IPS-NIHi11 (cell line): ENCODE measurements at regions not wholly inside any gene's neighbourhood (a gene's known extent, or its start where the extent isn't known, plus 50 kb on each side); places are given as distances from the start of the nearest gene placed in this dataset.

Source experiments
- DNase-seq: peaks from one replicate; pipeline ENCODE4 v3.0.0; 2012; ENCODE audit warnings: mixed read lengths, low spot score

- no peak for DNase-seq
Observed at GRCh38 chr5:2334719-2335118, 416.8 kb downstream of the IRX2 start.

GRCh38 chr5:2333291-2333690, 418.2 kb downstream of the IRX2 start:
- DNase-seq = no peak

GRCh38 chr5:2332521-2332920, 419.0 kb downstream of the IRX2 start:
- no peak for DNase-seq

- no peak for DNase-seq
Observed at GRCh38 chr5:2330325-2331130, 420.9 kb downstream of the IRX2 start.

GRCh38 chr5:2329741-2330140, 421.7 kb downstream of the IRX2 start:
- no peak for DNase-seq

- no peak for DNase-seq
Observed at GRCh38 chr5:2326601-2327000, 424.9 kb downstream of the IRX2 start.

- no peak for DNase-seq
Observed at GRCh38 chr5:2324788-2325187, 426.7 kb downstream of the IRX2 start.

- no peak for DNase-seq
Observed at GRCh38 chr5:2320611-2321010, 430.9 kb downstream of the IRX2 start.

GRCh38 chr5:2317540-2317939, 433.9 kb downstream of the IRX2 start:
- no peak for DNase-seq

- no peak for DNase-seq
Observed at GRCh38 chr5:2311851-2312250, 429.1 kb upstream of the IRX4 start.

GRCh38 chr5:2310946-2311345, 428.2 kb upstream of the IRX4 start:
- DNase-seq = no peak

- DNase-seq = no peak
Observed at GRCh38 chr5:2307631-2308030, 424.9 kb upstream of the IRX4 start.

GRCh38 chr5:2306711-2307110, 424.0 kb upstream of the IRX4 start:
- DNase-seq = no peak

- no peak for DNase-seq
Observed at GRCh38 chr5:2303431-2304100, 420.8 kb upstream of the IRX4 start.

- DNase-seq = no peak
Observed at GRCh38 chr5:2302169-2302568, 419.4 kb upstream of the IRX4 start.

- DNase-seq = no peak
Observed at GRCh38 chr5:2300861-2301574, 418.3 kb upstream of the IRX4 start.

- no peak for DNase-seq
Observed at GRCh38 chr5:2300421-2300820, 417.7 kb upstream of the IRX4 start.

- DNase-seq = no peak
Observed at GRCh38 chr5:2299388-2300220, 416.9 kb upstream of the IRX4 start.

GRCh38 chr5:2298781-2299180, 416.1 kb upstream of the IRX4 start:
- no peak for DNase-seq

- DNase-seq = no peak
Observed at GRCh38 chr5:2297991-2298390, 415.3 kb upstream of the IRX4 start.

- DNase-seq = no peak
Observed at GRCh38 chr5:2295476-2295875, 412.8 kb upstream of the IRX4 start.

- DNase-seq = no peak
Observed at GRCh38 chr5:2293906-2294305, 411.2 kb upstream of the IRX4 start.
